GM13977 (cell line): ENCODE measurements at regions not wholly inside any gene's neighbourhood (a gene's known extent, or its start where the extent isn't known, plus 50 kb on each side); places are given as distances from the start of the nearest gene placed in this dataset.

ENCODE experiments used
- DNase-seq: peaks from one replicate; pipeline ENCODE4 v3.0.0; 2012; ENCODE audit warnings: low spot score
- CTCF ChIP-seq: IDR thresholded peaks from 2 replicates; pipeline ENCODE4 v1.5.1; 2012; ENCODE audit warnings: mild to moderate bottlenecking, control low read depth; ENCODE audit not compliant: insufficient read depth; ENCODE audit errors: extremely low read depth, missing control alignments
- in situ Hi-C: fragments of 300-500 bp; cut with MboI; formaldehyde crosslinking; loops from one replicate; pipeline ENCODE4 v1.12.0; 2022; ENCODE audit warnings: low sequenced_read_pairs, low pct_unique_long_range_greater_than_20kb, mixed read lengths, inconsistent platforms; ENCODE audit not compliant: unreplicated experiment

GRCh38 chr1:23610677-23611076, 51.4 kb upstream of the ID3 start:
- DNase-seq: no peak
- in situ Hi-C loops: no loop called here
- TF ChIP-seq CTCF: no peak

- no peak for DNase-seq
- in situ Hi-C loops: no loop called here
- TF ChIP-seq CTCF: no peak
Observed at GRCh38 chr1:23609971-23610370, 50.7 kb upstream of the ID3 start.
